NCI-H774 (cell line): ENCODE measurements at regions not wholly inside any gene's neighbourhood (a gene's known extent, or its start where the extent isn't known, plus 50 kb on each side); places are given as distances from the start of the nearest gene placed in this dataset.

Experiments
- DNase-seq: peaks from one replicate; lab custom pipeline; 2025; lab: John Stamatoyannopoulos, UW

GRCh38 chr3:41148478-41148877 lies 50.8 kb upstream of the CTNNB1 start:
- no peak for DNase-seq

- DNase-seq = no peak
Measured at GRCh38 chr3:41148901-41149300, 50.4 kb upstream of the CTNNB1 start.
